Prostate gland (tissue), 2 donors: ENCODE measurements at regions not wholly inside any gene's neighbourhood (a gene's known extent, or its start where the extent isn't known, plus 50 kb on each side); places are given as distances from the start of the nearest gene placed in this dataset.

ENCODE experiments used
- POLR2A ChIP-seq: fragments of 450-650 bp; IDR thresholded peaks from one replicate; pipeline ENCODE4 v1.6.1; 2016; ENCODE audit warnings: antibody characterized with exemption, mild to moderate bottlenecking
- TF ChIP-seq, protein P1 (sequence below), 4 experiments: fragments of 200-600 bp in 2 of 4; fragments of 450-650 bp in 2 of 4; sonication (generic) in 2 of 4; IDR thresholded peaks; 1 replicate in 3 of 4; 2 replicates in 1 of 4; pipeline ENCODE4 v1.5.1; 2016 to 2019; ENCODE audit warnings: antibody characterized with exemption in 4 of 4, mild to moderate bottlenecking in 2 of 4, moderate library complexity in 2 of 4

DNA sequence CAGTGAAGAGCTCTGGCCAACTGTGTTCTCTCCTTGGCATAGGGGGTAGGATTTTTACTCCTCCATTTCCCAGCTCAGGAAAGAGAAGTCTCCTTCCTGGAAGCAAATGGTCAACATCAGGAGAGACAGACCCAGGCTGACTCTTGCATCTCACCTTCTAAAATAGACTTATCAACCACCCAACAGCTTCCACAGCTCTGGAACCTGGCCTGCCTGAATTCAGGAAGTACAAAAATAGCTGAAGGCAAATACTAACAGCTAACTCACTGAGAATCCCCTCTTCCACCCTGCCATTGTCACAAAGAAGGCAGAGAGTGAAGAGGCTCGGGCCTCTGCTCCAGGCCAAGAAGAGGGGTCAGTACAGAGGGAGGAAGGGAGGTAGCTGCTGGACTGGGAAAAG lies 213.6 kb downstream of the NXPE2 start:
- TF ChIP-seq, protein P1, sequence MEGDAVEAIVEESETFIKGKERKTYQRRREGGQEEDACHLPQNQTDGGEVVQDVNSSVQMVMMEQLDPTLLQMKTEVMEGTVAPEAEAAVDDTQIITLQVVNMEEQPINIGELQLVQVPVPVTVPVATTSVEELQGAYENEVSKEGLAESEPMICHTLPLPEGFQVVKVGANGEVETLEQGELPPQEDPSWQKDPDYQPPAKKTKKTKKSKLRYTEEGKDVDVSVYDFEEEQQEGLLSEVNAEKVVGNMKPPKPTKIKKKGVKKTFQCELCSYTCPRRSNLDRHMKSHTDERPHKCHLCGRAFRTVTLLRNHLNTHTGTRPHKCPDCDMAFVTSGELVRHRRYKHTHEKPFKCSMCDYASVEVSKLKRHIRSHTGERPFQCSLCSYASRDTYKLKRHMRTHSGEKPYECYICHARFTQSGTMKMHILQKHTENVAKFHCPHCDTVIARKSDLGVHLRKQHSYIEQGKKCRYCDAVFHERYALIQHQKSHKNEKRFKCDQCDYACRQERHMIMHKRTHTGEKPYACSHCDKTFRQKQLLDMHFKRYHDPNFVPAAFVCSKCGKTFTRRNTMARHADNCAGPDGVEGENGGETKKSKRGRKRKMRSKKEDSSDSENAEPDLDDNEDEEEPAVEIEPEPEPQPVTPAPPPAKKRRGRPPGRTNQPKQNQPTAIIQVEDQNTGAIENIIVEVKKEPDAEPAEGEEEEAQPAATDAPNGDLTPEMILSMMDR (IDR thresholded peaks at IDR 0.05): no peak
- no peak for TF ChIP-seq POLR2A
